Cardiac septum (tissue), 1 donor: ENCODE measurements at regions not wholly inside any gene's neighbourhood (a gene's known extent, or its start where the extent isn't known, plus 50 kb on each side); places are given as distances from the start of the nearest gene placed in this dataset.
"Not testable (repeated sequence)": the region's sequence is repeated elsewhere in the genome, so short reads cannot be mapped to it uniquely, and the experiment has no call there.

Source experiments
- DNase-seq: peaks from one replicate; pipeline ENCODE4 v3.0.0-alpha.2; 2020; ENCODE audit warnings: low spot score
- intact Hi-C: fragments of 100-400 bp; cut with DNase I; formaldehyde crosslinking; loops from one replicate; pipeline ENCODE4 v1.14.0; 2022
- donor health status: DM: no; HTN: no; CAD: no.

GRCh38 chr7:120131096-120131839 is 141.7 kb upstream of the KCND2 start:
- intact Hi-C loops: no loop called here
- no peak for DNase-seq

GRCh38 chr7:120138497-120138896 is 134.5 kb upstream of the KCND2 start:
- intact Hi-C loops: no loop called here
- DNase-seq: no peak

GRCh38 chr7:120156476-120156875 is 116.5 kb upstream of the KCND2 start:
- no peak for DNase-seq
- intact Hi-C loops: no loop called here

GRCh38 chr7:120160166-120160565 is 112.8 kb upstream of the KCND2 start:
- intact Hi-C loops: no loop called here
- no peak for DNase-seq

GRCh38 chr7:120163449-120163848 is 109.5 kb upstream of the KCND2 start:
- intact Hi-C loops: no loop called here
- DNase-seq: no peak

DNA sequence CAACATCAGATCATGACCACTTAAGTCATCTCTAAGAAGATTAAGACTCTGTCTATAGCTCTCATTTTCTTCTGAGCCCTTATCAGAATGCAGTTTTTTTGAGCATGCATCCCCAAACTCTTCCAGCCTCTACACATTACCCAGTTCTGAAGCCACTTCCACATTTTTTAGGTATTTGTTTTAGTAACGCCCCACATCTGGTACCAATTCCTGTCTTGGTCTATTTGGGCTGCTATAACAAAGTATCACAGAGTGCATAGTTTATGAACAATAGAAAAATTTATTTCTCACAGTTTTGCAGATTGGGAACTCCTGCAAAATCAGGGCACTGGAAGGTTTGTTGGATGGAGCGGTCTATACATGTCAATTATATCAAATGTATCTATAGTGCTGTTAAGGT is 107.7 kb upstream of the KCND2 start:
- DNase-seq: no peak
- intact Hi-C loops: no loop called here

DNA sequence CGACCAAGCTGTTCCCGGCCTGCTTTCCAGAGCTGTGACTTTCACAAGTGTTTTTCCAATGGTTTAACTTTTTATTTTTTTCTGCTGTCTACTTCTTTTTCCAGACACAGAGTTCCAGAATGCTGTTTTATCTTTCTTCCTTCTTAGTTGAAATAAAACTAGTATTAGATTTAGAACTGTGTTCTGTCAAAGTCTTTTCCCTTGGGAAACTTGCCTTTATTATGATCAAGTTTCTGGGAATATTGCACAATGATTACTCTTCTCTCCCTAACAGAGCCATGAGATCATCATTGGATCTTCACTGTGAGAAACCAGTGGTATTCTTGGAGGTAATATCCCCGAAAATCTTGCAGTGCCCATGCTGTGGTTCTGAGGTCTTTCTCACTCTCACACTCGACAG is 104.9 kb upstream of the KCND2 start:
- DNase-seq: no peak
- intact Hi-C loops: no loop called here

GRCh38 chr7:120169996-120170783 is 102.8 kb upstream of the KCND2 start:
- intact Hi-C loops: no loop called here
- no peak for DNase-seq

GRCh38 chr7:120170834-120171233 is 102.1 kb upstream of the KCND2 start:
- intact Hi-C loops: no loop called here
- no peak for DNase-seq

DNA sequence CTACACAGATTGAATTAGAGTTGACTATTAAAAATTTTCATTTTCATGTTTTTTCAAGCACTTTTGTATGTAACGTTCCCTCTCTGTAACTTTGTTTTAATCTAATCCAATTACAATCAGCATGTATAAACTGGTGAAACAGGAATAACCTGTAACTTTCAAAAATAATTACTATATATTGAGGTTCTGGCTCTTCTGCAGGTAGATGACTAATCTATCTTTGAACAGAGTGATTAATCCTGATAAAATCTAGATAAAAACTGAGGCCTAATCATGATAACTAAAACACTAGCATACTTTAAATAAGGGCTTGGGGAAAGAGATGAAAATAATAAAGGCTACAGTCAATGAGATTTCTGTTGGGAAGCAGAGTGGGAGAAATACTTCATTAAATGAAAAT is 101.6 kb upstream of the KCND2 start:
- DNase-seq: no peak
- intact Hi-C loops: no loop called here

DNA sequence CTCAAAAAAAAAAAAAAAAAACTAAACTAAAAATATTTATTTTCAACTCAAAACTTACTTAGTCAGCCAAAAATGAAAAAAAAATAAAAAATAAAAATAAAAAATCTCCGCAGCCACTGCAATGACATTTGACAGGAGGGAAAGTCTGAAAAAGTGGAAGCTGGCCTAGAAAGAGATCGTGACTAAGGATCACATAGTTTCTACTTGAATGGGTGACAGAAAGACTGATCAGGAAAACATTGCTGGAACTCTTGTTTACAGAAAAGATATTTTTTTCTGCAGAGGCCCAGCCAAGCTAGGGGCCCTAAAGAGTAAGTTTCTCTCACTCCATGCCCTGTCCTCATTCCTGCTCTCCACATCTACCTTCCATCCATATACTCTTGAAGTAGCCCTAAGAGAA is 92.8 kb upstream of the KCND2 start:
- intact Hi-C loops: no loop called here
- no peak for DNase-seq

DNA sequence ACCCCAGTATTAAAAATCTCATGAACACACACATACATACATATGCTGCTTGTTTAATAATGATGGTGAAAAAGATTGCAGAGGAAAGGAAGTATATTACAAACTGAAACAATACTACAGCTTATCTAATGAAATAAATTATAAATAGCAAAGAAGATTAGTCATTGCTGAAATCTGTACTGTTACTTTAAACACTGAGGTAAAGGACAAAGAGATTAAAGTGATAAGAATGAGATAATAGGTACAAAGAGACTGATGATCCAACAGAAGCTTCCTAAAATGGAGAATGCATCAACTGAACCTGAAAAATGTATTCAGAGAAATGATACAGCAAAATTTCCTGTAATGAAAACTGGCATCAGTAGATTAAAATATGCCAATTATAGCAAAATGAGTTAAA is 91.5 kb upstream of the KCND2 start:
- intact Hi-C loops: no loop called here
- DNase-seq: no peak

- intact Hi-C loops: no loop called here
- DNase-seq: no peak
These were observed 88.1 kb upstream of the KCND2 start for GRCh38 chr7:120184866-120185265.

DNA sequence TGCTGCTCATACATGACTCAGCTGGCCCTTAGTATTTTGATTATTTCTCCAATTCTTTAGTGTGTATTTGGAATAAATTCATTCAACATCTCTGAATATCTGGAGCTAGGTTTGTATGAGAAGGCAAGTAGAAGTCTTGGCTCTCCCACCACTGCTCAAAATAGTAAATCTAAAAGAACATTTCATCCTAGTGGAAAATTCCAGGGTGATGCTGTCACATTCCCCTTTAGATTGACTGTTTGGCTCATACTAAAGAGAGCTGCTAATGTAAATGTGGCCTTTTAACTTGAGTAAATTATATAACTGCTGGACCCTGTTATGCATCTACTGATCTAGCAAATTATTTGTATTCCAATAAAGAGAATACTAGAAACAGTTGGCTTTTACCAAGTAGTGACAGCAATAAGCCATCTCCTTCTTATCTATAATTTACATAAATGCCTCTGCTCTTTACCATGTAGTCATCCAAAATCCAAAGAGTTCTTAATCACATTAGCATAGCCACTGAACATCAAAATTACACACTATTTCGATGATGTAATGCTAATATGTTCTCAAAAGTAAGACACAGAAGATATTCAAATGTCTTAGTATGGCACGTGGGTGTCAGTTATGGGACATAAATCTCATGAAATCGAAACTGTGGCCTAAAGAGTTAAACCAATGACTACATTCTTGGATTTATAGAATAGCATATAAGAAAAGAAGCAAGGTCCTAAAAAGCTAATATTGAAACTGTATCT is 86.9 kb upstream of the KCND2 start:
- intact Hi-C loops: no loop called here
- no peak for DNase-seq

- intact Hi-C loops: no loop called here
- DNase-seq: no peak
These were observed 86.3 kb upstream of the KCND2 start for GRCh38 chr7:120186688-120187087.

DNA sequence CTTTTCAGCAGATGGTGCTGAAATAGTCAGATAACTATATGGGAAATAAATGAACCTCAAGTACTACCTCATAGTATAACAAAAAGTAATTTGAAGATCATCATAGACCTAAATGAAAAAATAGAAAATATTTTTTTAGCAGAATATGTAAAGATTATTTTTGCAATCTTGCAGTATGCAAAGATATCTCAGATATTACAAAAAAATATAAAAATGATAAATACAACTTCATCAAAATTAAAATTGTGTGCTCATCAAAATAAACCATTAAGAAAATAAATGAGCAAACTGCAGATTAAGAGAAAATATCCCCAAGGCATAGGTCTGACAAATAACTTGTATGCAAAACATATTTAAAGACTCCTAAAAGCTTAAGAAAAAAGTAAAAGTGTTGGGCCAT is 83.4 kb upstream of the KCND2 start:
- intact Hi-C loops: no loop called here
- no peak for DNase-seq

DNA sequence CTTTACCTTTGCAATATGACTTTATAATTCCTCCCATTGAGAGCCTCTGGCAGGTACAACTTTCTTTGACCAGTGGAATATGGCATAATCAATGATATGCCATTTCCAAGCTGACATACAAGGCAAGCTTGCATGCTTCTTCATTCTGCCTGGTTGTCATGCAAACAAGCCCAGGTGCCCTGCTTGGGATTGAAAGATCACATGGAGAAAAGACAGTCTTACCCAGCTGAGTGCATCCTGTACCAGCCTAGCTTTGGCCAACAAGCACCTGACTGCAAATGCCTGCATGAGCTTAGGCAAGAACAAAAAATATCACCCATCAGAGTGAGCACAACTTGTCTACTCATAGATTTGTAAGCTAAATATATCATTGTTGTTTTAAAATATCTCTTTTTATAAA is 82.9 kb upstream of the KCND2 start:
- no peak for DNase-seq
- intact Hi-C loops: no loop called here

GRCh38 chr7:120190566-120190965 is 82.4 kb upstream of the KCND2 start:
- no peak for DNase-seq
- intact Hi-C loops: no loop called here

- DNase-seq, intact Hi-C loops: not testable (repeated sequence)
These were observed 81.6 kb upstream of the KCND2 start for GRCh38 chr7:120191423-120191822.

DNA sequence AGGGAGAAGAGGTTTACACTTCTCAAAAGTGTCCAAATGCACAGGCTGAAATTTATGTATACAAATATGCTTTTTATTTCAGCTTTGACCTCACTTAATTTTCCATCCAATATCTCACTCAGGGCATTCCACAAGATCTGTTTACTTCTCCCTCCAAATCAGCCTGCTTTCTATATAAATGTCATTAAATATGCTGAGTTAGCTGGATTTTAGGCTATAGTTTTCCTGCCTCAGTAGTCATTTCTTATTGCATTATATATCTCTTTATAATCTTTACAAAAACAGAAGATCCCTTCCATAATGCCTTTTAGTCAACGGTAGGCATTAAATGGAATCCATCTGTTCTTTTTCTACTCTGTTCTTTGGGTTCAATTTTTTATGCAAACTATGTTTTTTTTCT is 71.7 kb upstream of the KCND2 start:
- no peak for DNase-seq
- intact Hi-C loops: no loop called here

DNA sequence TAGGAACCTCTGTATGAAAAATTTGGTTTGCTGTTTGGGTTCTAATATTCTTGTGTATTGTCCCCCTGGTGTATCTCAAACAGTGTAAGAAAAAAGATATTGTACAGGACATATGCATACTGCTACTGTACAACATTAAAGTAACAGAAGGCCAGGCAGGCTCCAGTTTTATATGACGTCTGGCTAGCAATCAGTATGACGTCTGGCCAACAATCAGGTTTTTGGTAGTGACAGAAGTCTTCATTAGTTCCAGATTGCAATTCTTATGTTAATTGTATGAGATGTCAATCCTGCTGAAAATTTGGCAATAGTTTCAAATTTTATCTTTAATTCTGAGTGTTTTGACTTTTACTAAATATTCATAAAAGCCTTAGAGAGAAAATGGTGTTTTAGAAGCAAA is 67.9 kb upstream of the KCND2 start:
- intact Hi-C loops: no loop called here
- no peak for DNase-seq
